GM12878 (cell line): ENCODE measurements at regions not wholly inside any gene's neighbourhood (a gene's known extent, or its start where the extent isn't known, plus 50 kb on each side); places are given as distances from the start of the nearest gene placed in this dataset.

ENCODE experiments used
- ATAC-seq: fragments of 200-7000 bp; cut with Tn5 transposase; 3 replicates; pipeline ENCODE4 v1.9.1; 2020; ENCODE audit warnings: mild to moderate bottlenecking, moderate library complexity
- BruUV-seq: library from RNA; stranded (reverse); fragments of 400-500 nt; replicated peaks from 2 replicates; lab custom pipeline; 2021; lab: Mats Ljungman, UMichigan
- CTCF ChIA-PET: fragments of 300-600 bp; sonication (Branson Sonifier 250); formaldehyde crosslinking; extraction: SDS; loops from one replicate; lab custom pipeline; 2021; ENCODE audit warnings: inconsistent platforms; lab: Yijun Ruan, JAX
- POLR2A ChIA-PET: fragments of 350-600 bp; formaldehyde crosslinking; extraction: SDS; loops from one replicate; lab custom pipeline; 2021; ENCODE audit warnings: inconsistent platforms; lab: Charles Lee
- RAD21 ChIA-PET: fragments of 300-600 bp; sonication (Branson Sonifier 250); formaldehyde crosslinking; loops from one replicate; lab custom pipeline; 2023; ENCODE audit warnings: antibody characterized with exemption; ENCODE audit not compliant: unreplicated experiment; lab: Charles Lee
- SMC1A ChIA-PET: fragments of 300-600 bp; sonication (Branson Sonifier 250); formaldehyde crosslinking; loops from one replicate; lab custom pipeline; 2023; ENCODE audit not compliant: unreplicated experiment, uncharacterized antibody; lab: Charles Lee
- DNase-seq: peaks from one replicate; pipeline ENCODE4 v3.0.0-alpha.2; 2011; ENCODE audit warnings: low read depth, low spot score
- FAIRE-seq: peaks from 3 replicates; lab custom pipeline; 2011; peaks lifted over from hg19 to GRCh38; lab: Jason Lieb, UNC
- H2AFZ ChIP-seq: 2 replicates; pipeline ENCODE4 v1.6.0; 2011; ENCODE audit warnings: low read depth, low read length, control low read depth; ENCODE audit not compliant: control insufficient read depth
- H3K27ac ChIP-seq: 2 replicates; pipeline ENCODE4 v1.5.1; 2011; ENCODE audit warnings: control low read depth; ENCODE audit not compliant: control insufficient read depth, insufficient read depth
- H3K27me3 ChIP-seq, 2 experiments: replicated peaks in 1 of 2; 2 replicates each; pipeline versions ENCODE4 v1.6.0 to v1.6.1; 2011; ENCODE audit warnings: low read length in 1 of 2; ENCODE audit not compliant: control insufficient read depth in 2 of 2, insufficient read depth in 2 of 2
- H3K36me3 ChIP-seq, 2 experiments: 2 replicates each; pipeline ENCODE4 v1.5.1; 2011; ENCODE audit warnings: low read length in 1 of 2; ENCODE audit not compliant: control insufficient read depth in 2 of 2, insufficient read depth in 2 of 2
- H3K4me1 ChIP-seq: 2 replicates; pipeline ENCODE4 v1.6.1; 2011; ENCODE audit warnings: mild to moderate bottlenecking, low read length, moderate library complexity, mixed read lengths; ENCODE audit not compliant: control insufficient read depth, insufficient read depth
- H3K4me2 ChIP-seq: 2 replicates; pipeline ENCODE4 v1.6.0; 2011; ENCODE audit warnings: control low read depth; ENCODE audit not compliant: control insufficient read depth, insufficient read depth
- H3K4me3 ChIP-seq: fragments of 200-600 bp; sonication (generic); 2 replicates; pipeline ENCODE4 v1.5.1; 2016
- H3K79me2 ChIP-seq: 2 replicates; pipeline ENCODE4 v1.6.0; 2011; ENCODE audit warnings: low read length; ENCODE audit not compliant: control insufficient read depth, insufficient read depth
- H3K9ac ChIP-seq: 2 replicates; pipeline ENCODE4 v1.8.0; 2011; ENCODE audit warnings: low read length, control low read depth, mixed read lengths; ENCODE audit not compliant: control insufficient read depth, insufficient read depth
- H3K9me3 ChIP-seq: replicated peaks from 3 replicates; pipeline ENCODE4 v1.5.1; 2011; ENCODE audit warnings: mild to moderate bottlenecking, low read length; ENCODE audit not compliant: control insufficient read depth, insufficient read depth
- H4K20me1 ChIP-seq: 2 replicates; pipeline ENCODE4 v1.6.0; 2011; ENCODE audit not compliant: control insufficient read depth, insufficient read depth
- CHD1 ChIP-seq: IDR thresholded peaks from 2 replicates; pipeline ENCODE4 v1.6.1; 2012; ENCODE audit warnings: low read depth, low read length, improper control_type of control experiment
- GABPA ChIP-seq: IDR thresholded peaks from 2 replicates; pipeline ENCODE4 v1.6.1; 2014; ENCODE audit warnings: antibody characterized with exemption, low read depth, mild to moderate bottlenecking, inconsistent platforms
- HDAC2 ChIP-seq: fragments of 200-600 bp; sonication (generic); IDR thresholded peaks from 2 replicates; pipeline ENCODE4 v1.6.1; 2017
- HDAC6 ChIP-seq: fragments of 200-600 bp; sonication (generic); IDR thresholded peaks from one replicate; pipeline ENCODE4 v1.8.0; 2017; ENCODE audit warnings: antibody characterized with exemption; ENCODE audit not compliant: unreplicated experiment
- IKZF2 ChIP-seq, 2 experiments: fragments of 450-650 bp; IDR thresholded peaks; 2 replicates each; pipeline ENCODE4 v1.6.1; 2017; ENCODE audit warnings: mild to moderate bottlenecking in 2 of 2, moderate library complexity in 2 of 2
- PKNOX1 ChIP-seq: fragments of 450-650 bp; IDR thresholded peaks from 2 replicates; pipeline ENCODE4 v1.6.1; 2016; ENCODE audit warnings: mild to moderate bottlenecking
- RB1 ChIP-seq: fragments of 450-650 bp; formaldehyde crosslinking; IDR thresholded peaks from 2 replicates; pipeline ENCODE4 v1.6.1; 2017; ENCODE audit warnings: mild to moderate bottlenecking, borderline replicate concordance
- TCF7 ChIP-seq: IDR thresholded peaks from 2 replicates; pipeline ENCODE4 v1.6.1; 2014; ENCODE audit warnings: antibody characterized with exemption, borderline replicate concordance
- WGBS: methylation state at CpG from one replicate; pipeline ENCODE4 v1.1.6; 2016; ENCODE audit warnings: low lambda C conversion rate; ENCODE audit not compliant: insufficient replicate concordance, insufficient coverage; ENCODE audit errors: missing lambda C conversion rate; 5-methylcytosine and 5-hydroxymethylcytosine counted together
- in situ Hi-C: fragments of 300-500 bp; cut with MboI; formaldehyde crosslinking; loops from 9 replicates; pipeline ENCODE4 v1.14.3; 2018; ENCODE audit warnings: mixed read lengths
- intact Hi-C: fragments of 100-400 bp; cut with micrococcal nuclease; formaldehyde crosslinking; loops from one replicate; pipeline ENCODE4 v1.14.2; 2022; ENCODE audit not compliant: unreplicated experiment

GRCh38 chr5:35438288-35438687, 179.4 kb upstream of the SPEF2 start:
- POLR2A ChIA-PET, result no interaction called here
- Histone ChIP-seq H3K9me3 (no peaks in the 10 kb centered on the region; the same call in 2 of the 3 replicates), H3K27ac (no peak overlapping the region), H3K9ac (no peak overlapping the region), H3K79me2 (no peaks in the 10 kb centered on the region), H4K20me1 (no peaks in the 10 kb centered on the region), H3K4me2 (no peak overlapping the region), H3K4me1 (no peaks in the 10 kb centered on the region), H3K4me3 (no peak overlapping the region), H2AFZ (peak overlapping the region; percentile 7; the same call in 1 of the 2 replicates), H3K27me3 (no peaks in the 10 kb centered on the region), H3K36me3 (no peaks in the 10 kb centered on the region)
- SMC1A ChIA-PET, result interaction anchor here (1.0 to 6.1 kb wide), 3 partner anchors 210 to 236 kb away, joined by 3 to 90 read pairs (median 4); partner anchors contain the start of gene PRLR
- RAD21 ChIA-PET, result interaction anchor here (1.0 to 1.4 kb wide), 2 partner anchors 175 to 210 kb away, joined by 4 to 8 read pairs; no protein-coding TSS in a partner anchor
- BruUV-seq, result no TSS peak
- CTCF ChIA-PET, result interaction anchor here (1.1 to 4.9 kb wide), 2 partner anchors 193 to 211 kb away, joined by 3 to 112 read pairs; partner anchors contain the start of gene PRLR
- no peak for DNase-seq
- ATAC-seq, result no peak
- TF ChIP-seq GABPA (no peak), HDAC2 (no peak), PKNOX1 (no peak), TCF7 (no peak), IKZF2 (IDR thresholded peaks at IDR 0.05) (no peak), RB1 (no peak), CHD1 (no peak), HDAC6 (no peak)
- no peak for FAIRE-seq
- in situ Hi-C loops, result no loop called here
- 0% methylated on average over 1 of the region's 1 CpG for whole genome bisulfite sequencing
- intact Hi-C loops, result loop anchor here (10.0 kb wide), 1 partner anchor 487 kb away; no protein-coding TSS in a partner anchor
